Endothelial cell of umbilical vein (primary cell): ENCODE measurements at regions not wholly inside any gene's neighbourhood (a gene's known extent, or its start where the extent isn't known, plus 50 kb on each side); places are given as distances from the start of the nearest gene placed in this dataset.

Experiments
- BruUV-seq: library from RNA; stranded (reverse); fragments of 400-500 nt; replicated peaks from 2 replicates; lab custom pipeline; 2021; lab: Mats Ljungman, UMichigan
- CTCF ChIA-PET: fragments of 300-600, 350-600 bp; sonication (Branson Sonifier 250); formaldehyde crosslinking; loops from one replicate; lab custom pipeline; 2021; ENCODE audit warnings: antibody characterized with exemption, inconsistent platforms; lab: Charles Lee
- POLR2A ChIA-PET: fragments of 300-600, 350-600 bp; sonication (Branson Sonifier 250); formaldehyde crosslinking; loops from one replicate; lab custom pipeline; 2021; ENCODE audit warnings: antibody characterized with exemption, inconsistent platforms; lab: Charles Lee
- DNase-seq: peaks from one replicate; pipeline ENCODE4 v3.0.0-alpha.2; 2011; ENCODE audit warnings: low read depth, low spot score
- FAIRE-seq: peaks from 2 replicates; lab custom pipeline; 2011; peaks lifted over from hg19 to GRCh38; lab: Jason Lieb, UNC
- H2AFZ ChIP-seq: 2 replicates; pipeline ENCODE4 v1.6.0; 2012; ENCODE audit warnings: low read depth, low read length, control low read depth, inconsistent platforms
- H3K27ac ChIP-seq: 2 replicates; pipeline ENCODE4 v1.5.1; 2011; ENCODE audit warnings: low read depth, mild to moderate bottlenecking, control low read depth, low read length, moderate library complexity; ENCODE audit not compliant: insufficient read depth
- H3K27me3 ChIP-seq, 2 experiments: 2 replicates each; pipeline versions ENCODE4 v1.6.0 to v1.6.1; 2011; ENCODE audit warnings: low read length in 2 of 2, mixed read lengths in 1 of 2; ENCODE audit not compliant: control insufficient read depth in 2 of 2, insufficient read depth in 2 of 2
- H3K36me3 ChIP-seq, 2 experiments: 2 replicates in 1 of 2; 3 replicates in 1 of 2; pipeline ENCODE4 v1.5.1; 2011; ENCODE audit warnings: low read length in 2 of 2, mild to moderate bottlenecking in 1 of 2, moderate library complexity in 1 of 2; ENCODE audit not compliant: control insufficient read depth in 2 of 2, insufficient read depth in 2 of 2; ENCODE audit errors: extremely low read depth in 1 of 2
- H3K4me1 ChIP-seq: 3 replicates; pipeline ENCODE4 v1.5.1; 2011; ENCODE audit warnings: mild to moderate bottlenecking, low read length; ENCODE audit not compliant: control insufficient read depth, insufficient read depth; ENCODE audit errors: extremely low read depth
- H3K4me2 ChIP-seq: 2 replicates; pipeline ENCODE4 v1.6.1; 2011; ENCODE audit warnings: low read length, control low read depth, mixed read lengths; ENCODE audit not compliant: insufficient read depth
- H3K4me3 ChIP-seq, 3 experiments: fragments of 200-600 bp in 1 of 3; sonication (generic), shearing (Covaris generic) in 1 of 3; replicated peaks in 1 of 3; 2 replicates each; pipeline ENCODE4 v1.5.1; 2011 to 2016; ENCODE audit warnings: control low read depth in 3 of 3, low read length in 3 of 3, mild to moderate bottlenecking in 2 of 3, inconsistent platforms in 1 of 3, low read depth in 1 of 3, moderate library complexity in 1 of 3; ENCODE audit not compliant: insufficient read depth in 1 of 3
- H3K79me2 ChIP-seq: 2 replicates; pipeline ENCODE4 v1.6.0; 2012; ENCODE audit warnings: low read length, inconsistent platforms; ENCODE audit not compliant: control insufficient read depth, insufficient read depth
- H3K9ac ChIP-seq: replicated peaks from 2 replicates; pipeline ENCODE3; 2011; ENCODE audit warnings: low read length, control low read depth; ENCODE audit not compliant: insufficient read depth; ENCODE audit errors: extremely low read depth
- H3K9me1 ChIP-seq: replicated peaks from 3 replicates; pipeline ENCODE4 v1.6.0; 2011; ENCODE audit warnings: mild to moderate bottlenecking, low read length; ENCODE audit not compliant: control insufficient read depth, insufficient read depth; ENCODE audit errors: extremely low read depth
- H3K9me3 ChIP-seq: replicated peaks from 2 replicates; pipeline ENCODE4 v1.5.1; 2012; ENCODE audit warnings: low read length, inconsistent platforms; ENCODE audit not compliant: control insufficient read depth, insufficient read depth
- H4K20me1 ChIP-seq: replicated peaks from 2 replicates; pipeline ENCODE3; 2011; ENCODE audit warnings: mild to moderate bottlenecking, low read length; ENCODE audit not compliant: control insufficient read depth, insufficient read depth; ENCODE audit errors: extremely low read depth
- EZH2 ChIP-seq: IDR thresholded peaks from 2 replicates; pipeline ENCODE4 v1.6.1; 2012; ENCODE audit warnings: borderline replicate concordance, low read depth, mild to moderate bottlenecking, moderate library complexity, low read length, inconsistent platforms; ENCODE audit not compliant: severe bottlenecking
- FOS ChIP-seq: IDR thresholded peaks from 2 replicates; pipeline ENCODE4 v1.6.1; 2011; ENCODE audit warnings: mild to moderate bottlenecking, low read length, moderate library complexity, borderline replicate concordance; ENCODE audit not compliant: insufficient read depth
- GATA2 ChIP-seq: IDR thresholded peaks from 2 replicates; pipeline ENCODE4 v1.7.0; 2011; ENCODE audit warnings: low read depth, mild to moderate bottlenecking, moderate library complexity, mixed read lengths, low read length; ENCODE audit not compliant: insufficient read length, insufficient read depth
- JUN ChIP-seq: IDR thresholded peaks from 2 replicates; pipeline ENCODE4 v1.6.1; 2011; ENCODE audit warnings: borderline replicate concordance, low read depth; ENCODE audit not compliant: insufficient read length, insufficient read depth
- MYC ChIP-seq: IDR thresholded peaks from one replicate; pipeline ENCODE4 v1.6.1; 2011; ENCODE audit warnings: mild to moderate bottlenecking, low read depth, low read length
- POLR2A ChIP-seq: IDR thresholded peaks from 2 replicates; pipeline ENCODE4 v1.6.1; 2012; ENCODE audit warnings: low read depth, mild to moderate bottlenecking, control low read depth, low read length
- POLR2AphosphoS5 ChIP-seq: IDR thresholded peaks from 2 replicates; pipeline ENCODE4 v1.6.1; 2012; ENCODE audit warnings: low read depth, mild to moderate bottlenecking, control low read depth, low read length, moderate library complexity; ENCODE audit not compliant: insufficient read depth
- dilution Hi-C: fragments of 300-500 bp; cut with MboI; formaldehyde crosslinking; loops from one replicate; pipeline ENCODE4 v1.15.0; 2019; ENCODE audit warnings: low sequenced_read_pairs; ENCODE audit not compliant: extremely low pct_ligation_motif_present
- intact Hi-C: fragments of 100-400 bp; cut with micrococcal nuclease; formaldehyde crosslinking; loops from one replicate; pipeline ENCODE4 v1.10.0; 2022
- TF ChIP-seq, protein P1 (sequence below), 2 donors: IDR thresholded peaks; 1 replicate in 1 of 2; 2 replicates in 1 of 2; pipeline ENCODE4 v1.5.1; 2011; ENCODE audit warnings: low read length in 2 of 2, mild to moderate bottlenecking in 2 of 2, moderate library complexity in 2 of 2, control low read depth in 1 of 2, inconsistent platforms in 1 of 2, low read depth in 1 of 2; ENCODE audit not compliant: insufficient read depth in 1 of 2; ENCODE audit errors: extremely low read depth in 1 of 2
- TF ChIP-seq, protein P2 (sequence below): IDR thresholded peaks from 2 replicates; pipeline ENCODE4 v1.6.1; 2011; ENCODE audit not compliant: insufficient read depth, insufficient read length

GRCh38 chr16:8481810-8482209 lies 108.5 kb downstream of the TMEM114 start:
- intact Hi-C loops: no loop called here
- CTCF ChIA-PET: no interaction called here
- no peak overlapping the region for H3K9ac ChIP-seq
- H3K36me3 ChIP-seq: no peaks in the 10 kb centered on the region
- peaks cover 2% of the 10 kb centered on the region for H3K9me3 ChIP-seq
- no peaks in the 10 kb centered on the region for H3K27me3 ChIP-seq
- TF ChIP-seq, protein P1, sequence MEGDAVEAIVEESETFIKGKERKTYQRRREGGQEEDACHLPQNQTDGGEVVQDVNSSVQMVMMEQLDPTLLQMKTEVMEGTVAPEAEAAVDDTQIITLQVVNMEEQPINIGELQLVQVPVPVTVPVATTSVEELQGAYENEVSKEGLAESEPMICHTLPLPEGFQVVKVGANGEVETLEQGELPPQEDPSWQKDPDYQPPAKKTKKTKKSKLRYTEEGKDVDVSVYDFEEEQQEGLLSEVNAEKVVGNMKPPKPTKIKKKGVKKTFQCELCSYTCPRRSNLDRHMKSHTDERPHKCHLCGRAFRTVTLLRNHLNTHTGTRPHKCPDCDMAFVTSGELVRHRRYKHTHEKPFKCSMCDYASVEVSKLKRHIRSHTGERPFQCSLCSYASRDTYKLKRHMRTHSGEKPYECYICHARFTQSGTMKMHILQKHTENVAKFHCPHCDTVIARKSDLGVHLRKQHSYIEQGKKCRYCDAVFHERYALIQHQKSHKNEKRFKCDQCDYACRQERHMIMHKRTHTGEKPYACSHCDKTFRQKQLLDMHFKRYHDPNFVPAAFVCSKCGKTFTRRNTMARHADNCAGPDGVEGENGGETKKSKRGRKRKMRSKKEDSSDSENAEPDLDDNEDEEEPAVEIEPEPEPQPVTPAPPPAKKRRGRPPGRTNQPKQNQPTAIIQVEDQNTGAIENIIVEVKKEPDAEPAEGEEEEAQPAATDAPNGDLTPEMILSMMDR (IDR thresholded peaks at IDR 0.05; ENCODE audit: extremely low read depth in 1 of 2, insufficient read depth in 1 of 2, low read depth in 1 of 2, low read length in 2 of 2): no peak
- TF ChIP-seq POLR2A: no peak
- no peak for TF ChIP-seq MYC
- TF ChIP-seq JUN: no peak
- TF ChIP-seq FOS: no peak
- TF ChIP-seq, protein P2, sequence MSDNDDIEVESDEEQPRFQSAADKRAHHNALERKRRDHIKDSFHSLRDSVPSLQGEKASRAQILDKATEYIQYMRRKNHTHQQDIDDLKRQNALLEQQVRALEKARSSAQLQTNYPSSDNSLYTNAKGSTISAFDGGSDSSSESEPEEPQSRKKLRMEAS: no peak
- TF ChIP-seq GATA2: no peak
- TF ChIP-seq EZH2: no peak
- TF ChIP-seq POLR2AphosphoS5: no peak
- no peak overlapping the region for H2AFZ ChIP-seq
- no peaks in the 10 kb centered on the region for H3K4me1 ChIP-seq
- DNase-seq: no peak
- H4K20me1 ChIP-seq: no peaks in the 10 kb centered on the region
- H3K79me2 ChIP-seq: no peaks in the 10 kb centered on the region
- dilution Hi-C loops: no loop called here
- H3K9me1 ChIP-seq: no peaks in the 10 kb centered on the region
- FAIRE-seq: no peak
- H3K4me3 ChIP-seq: no peak overlapping the region
- H3K4me2 ChIP-seq: no peak overlapping the region
- H3K27ac ChIP-seq: no peak overlapping the region
- no TSS peak for BruUV-seq
- POLR2A ChIA-PET: no interaction called here
